ENCODE measurements at regions not wholly inside any gene's neighbourhood (a gene's known extent, or its start where the extent isn't known, plus 50 kb on each side); places are given as distances from the start of the nearest gene placed in this dataset.

DNA sequence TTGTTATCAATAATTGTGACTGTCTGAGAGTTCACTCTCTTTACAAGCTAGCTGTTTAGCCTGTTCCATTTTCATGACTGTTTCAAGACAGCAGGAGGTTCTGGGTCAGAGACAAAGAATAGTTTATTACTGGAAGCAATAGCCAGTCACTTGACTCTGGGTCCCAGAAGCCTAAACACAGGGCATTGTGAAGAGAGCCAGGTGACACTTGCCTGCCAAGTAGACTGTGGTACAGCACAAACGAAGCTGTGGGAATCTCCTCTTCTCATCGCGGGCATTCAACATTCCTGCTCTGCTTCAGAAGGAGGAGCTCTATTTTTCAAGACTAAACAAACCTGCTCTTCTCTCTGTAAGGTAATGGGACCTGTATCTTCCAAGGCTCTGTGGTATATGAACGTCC lies 485.1 kb downstream of the TRIML1 start:
- no peak for DNase-seq
- 28 to 54% (median 50%) methylated on average over 4 of the region's 4 CpGs for WGBS, 3 donors
- intact Hi-C loops (cut with DNase I) = no loop called here

GRCh38 chr4:188627892-188628291 lies 488.7 kb downstream of the TRIML1 start:
- WGBS, 3 donors = 70 to 83% (median 74%) methylated on average over 1 of the region's 1 CpG
- Histone ChIP-seq H3K27me3 (no peaks in the 10 kb centered on the region), H3K27ac (no peak overlapping the region), H3K9me3 (no peaks in the 10 kb centered on the region), H3K36me3 (no peaks in the 10 kb centered on the region), H3K4me3 (no peak overlapping the region), H3K4me1 (ENCODE audit: insufficient read depth) (no peaks in the 10 kb centered on the region)
- DNase-seq = no peak
- TF ChIP-seq POLR2A (IDR thresholded peaks at IDR 0.05) = no peak
- no peak for TF ChIP-seq EP300 (IDR thresholded peaks at IDR 0.05)
- TF ChIP-seq, protein P1, sequence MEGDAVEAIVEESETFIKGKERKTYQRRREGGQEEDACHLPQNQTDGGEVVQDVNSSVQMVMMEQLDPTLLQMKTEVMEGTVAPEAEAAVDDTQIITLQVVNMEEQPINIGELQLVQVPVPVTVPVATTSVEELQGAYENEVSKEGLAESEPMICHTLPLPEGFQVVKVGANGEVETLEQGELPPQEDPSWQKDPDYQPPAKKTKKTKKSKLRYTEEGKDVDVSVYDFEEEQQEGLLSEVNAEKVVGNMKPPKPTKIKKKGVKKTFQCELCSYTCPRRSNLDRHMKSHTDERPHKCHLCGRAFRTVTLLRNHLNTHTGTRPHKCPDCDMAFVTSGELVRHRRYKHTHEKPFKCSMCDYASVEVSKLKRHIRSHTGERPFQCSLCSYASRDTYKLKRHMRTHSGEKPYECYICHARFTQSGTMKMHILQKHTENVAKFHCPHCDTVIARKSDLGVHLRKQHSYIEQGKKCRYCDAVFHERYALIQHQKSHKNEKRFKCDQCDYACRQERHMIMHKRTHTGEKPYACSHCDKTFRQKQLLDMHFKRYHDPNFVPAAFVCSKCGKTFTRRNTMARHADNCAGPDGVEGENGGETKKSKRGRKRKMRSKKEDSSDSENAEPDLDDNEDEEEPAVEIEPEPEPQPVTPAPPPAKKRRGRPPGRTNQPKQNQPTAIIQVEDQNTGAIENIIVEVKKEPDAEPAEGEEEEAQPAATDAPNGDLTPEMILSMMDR (IDR thresholded peaks at IDR 0.05) = no peak
- intact Hi-C loops (cut with DNase I) = no loop called here

More for the DNA sequence above, 485.1 kb downstream of the TRIML1 start:
- Histone ChIP-seq H3K4me1 (ENCODE audit: insufficient read depth) (no peaks in the 10 kb centered on the region), H3K36me3 (no peaks in the 10 kb centered on the region), H3K9me3 (no peaks in the 10 kb centered on the region), H3K27me3 (no peaks in the 10 kb centered on the region), H3K4me3 (no peak overlapping the region), H3K27ac (no peak overlapping the region)
- TF ChIP-seq EP300 (IDR thresholded peaks at IDR 0.05) (no peak), POLR2A (IDR thresholded peaks at IDR 0.05) (no peak)
- TF ChIP-seq, protein P1 (IDR thresholded peaks at IDR 0.05) = no peak

DNA sequence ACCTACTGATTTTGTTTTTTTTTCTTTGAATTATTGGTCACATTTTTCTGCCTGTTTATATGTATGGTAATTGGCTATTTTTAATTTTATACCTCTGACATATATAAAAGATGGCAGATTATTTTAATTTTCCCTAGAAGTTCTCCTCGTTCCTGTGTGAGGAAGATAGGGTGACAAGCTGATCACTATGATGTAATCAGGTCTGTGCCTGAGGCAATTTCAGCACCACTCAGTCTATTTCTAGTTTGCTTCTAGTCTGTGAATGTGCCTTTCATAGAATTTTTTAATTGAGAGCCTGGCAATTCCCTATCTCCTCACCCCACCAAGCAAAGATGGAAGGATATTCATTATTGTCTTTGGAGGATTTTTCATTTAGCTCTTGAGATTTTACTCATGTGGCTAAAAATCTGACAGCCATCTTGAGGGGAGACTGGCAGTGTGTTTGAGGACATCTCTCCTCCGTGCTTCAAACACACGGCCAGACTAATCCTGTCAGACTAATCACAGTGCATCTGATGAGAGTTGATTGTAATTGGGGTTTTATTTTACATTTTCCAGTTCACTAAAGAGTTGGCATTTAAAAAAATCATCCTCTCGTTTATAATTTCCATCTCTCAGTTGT lies 500.3 kb downstream of the TRIML1 start:
- Histone ChIP-seq H3K27ac (no peak overlapping the region), H3K27me3 (no peaks in the 10 kb centered on the region), H3K4me3 (no peak overlapping the region), H3K9me3 (no peaks in the 10 kb centered on the region), H3K4me1 (ENCODE audit: insufficient read depth) (no peaks in the 10 kb centered on the region), H3K36me3 (no peaks in the 10 kb centered on the region)
- intact Hi-C loops (cut with DNase I) = no loop called here
- WGBS, 3 donors = 74 to 83% (median 80%) methylated on average over 4 of the region's 4 CpGs
- DNase-seq = no peak
- no peak for TF ChIP-seq EP300 (IDR thresholded peaks at IDR 0.05)
- TF ChIP-seq, protein P1 (IDR thresholded peaks at IDR 0.05) = no peak
- no peak for TF ChIP-seq POLR2A (IDR thresholded peaks at IDR 0.05)

DNA sequence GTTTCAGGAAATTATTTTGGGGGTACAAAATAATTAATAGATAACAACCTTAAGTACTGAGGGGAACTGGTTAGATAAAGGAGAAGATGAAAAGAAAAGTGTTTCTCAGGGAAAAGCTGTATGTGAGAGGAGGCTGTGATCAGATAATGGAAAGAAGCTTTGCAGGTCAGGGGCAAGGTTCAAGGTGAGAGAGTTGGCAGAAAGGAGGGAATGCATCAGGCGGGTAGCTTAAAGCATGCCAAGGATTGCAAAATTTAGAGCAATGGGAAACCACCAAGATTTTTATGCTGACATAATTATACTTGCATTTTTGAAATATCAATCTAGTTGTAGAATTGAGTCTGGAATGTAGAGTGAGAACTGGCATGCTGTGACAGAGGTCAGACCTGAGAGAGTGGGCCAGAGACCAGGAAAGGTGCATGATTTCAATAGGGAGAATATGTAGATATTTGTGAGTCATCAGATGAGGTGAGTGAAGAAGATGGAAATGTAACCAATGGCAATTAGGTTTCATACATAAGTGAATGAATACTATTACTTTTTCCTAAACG lies 508.7 kb downstream of the TRIML1 start:
- DNase-seq = no peak
- no peak overlapping the region for H3K27ac ChIP-seq
- 46 to 66% (median 63%) methylated on average over 2 of the region's 2 CpGs for WGBS, 3 donors
- H3K4me1 ChIP-seq (ENCODE audit: insufficient read depth) = no peaks in the 10 kb centered on the region
- no peaks in the 10 kb centered on the region for H3K9me3 ChIP-seq
- H3K36me3 ChIP-seq = no peaks in the 10 kb centered on the region
- no peak overlapping the region for H3K4me3 ChIP-seq
- intact Hi-C loops (cut with DNase I) = no loop called here
- no peaks in the 10 kb centered on the region for H3K27me3 ChIP-seq
- TF ChIP-seq, protein P1 (IDR thresholded peaks at IDR 0.05) = no peak
- TF ChIP-seq EP300 (IDR thresholded peaks at IDR 0.05) = no peak
- no peak for TF ChIP-seq POLR2A (IDR thresholded peaks at IDR 0.05)
